Hepatocyte (in vitro differentiated cells): ENCODE measurements at regions not wholly inside any gene's neighbourhood (a gene's known extent, or its start where the extent isn't known, plus 50 kb on each side); places are given as distances from the start of the nearest gene placed in this dataset.

Experiments
- DNase-seq: peaks from one replicate; pipeline ENCODE4 v3.0.0-alpha.2; 2016; ENCODE audit warnings: low spot score
- H2AFZ ChIP-seq: fragments of 200-600 bp; sonication (generic); 2 replicates; pipeline ENCODE4 v1.6.0; 2016; ENCODE audit warnings: antibody characterized with exemption, mild to moderate bottlenecking
- H3K27ac ChIP-seq: fragments of 200-600 bp; sonication (generic); 2 replicates; pipeline ENCODE4 v1.5.1; 2016; ENCODE audit warnings: mild to moderate bottlenecking
- H3K27me3 ChIP-seq: fragments of 200-600 bp; sonication (generic); 2 replicates; pipeline ENCODE4 v1.6.1; 2016
- H3K36me3 ChIP-seq: fragments of 200-600 bp; sonication (generic); replicated peaks from 2 replicates; pipeline ENCODE4 v1.5.1; 2016; ENCODE audit warnings: low read depth; ENCODE audit not compliant: insufficient read depth
- H3K4me1 ChIP-seq: fragments of 200-600 bp; sonication (generic); 2 replicates; pipeline ENCODE4 v1.5.1; 2016; ENCODE audit warnings: mild to moderate bottlenecking, moderate library complexity; ENCODE audit not compliant: insufficient read depth
- H3K4me2 ChIP-seq: fragments of 200-600 bp; sonication (generic); 2 replicates; pipeline ENCODE4 v1.6.0; 2016
- H3K4me3 ChIP-seq: fragments of 200-600 bp; sonication (generic); 2 replicates; pipeline ENCODE4 v1.5.1; 2016; ENCODE audit warnings: mild to moderate bottlenecking
- H3K79me2 ChIP-seq: fragments of 200-600 bp; sonication (generic); 2 replicates; pipeline ENCODE4 v1.6.0; 2017; ENCODE audit warnings: mild to moderate bottlenecking
- H3K9me2 ChIP-seq: fragments of 200-600 bp; sonication (generic); replicated peaks from 2 replicates; pipeline ENCODE4 v1.6.0; 2017; ENCODE audit warnings: mild to moderate bottlenecking; ENCODE audit not compliant: insufficient read depth
- H3K9me3 ChIP-seq: fragments of 200-600 bp; sonication (generic); 2 replicates; pipeline ENCODE4 v1.5.1; 2016; ENCODE audit warnings: low read depth, mild to moderate bottlenecking
- H4K20me1 ChIP-seq: fragments of 200-600 bp; sonication (generic); 2 replicates; pipeline ENCODE4 v1.6.0; 2016; ENCODE audit warnings: mild to moderate bottlenecking; ENCODE audit not compliant: insufficient read depth, poor library complexity, severe bottlenecking
- CTCF ChIP-seq: fragments of 200-600 bp; sonication (generic); IDR thresholded peaks from 2 replicates; pipeline ENCODE4 v1.5.1; 2016; ENCODE audit warnings: antibody characterized with exemption, mild to moderate bottlenecking; ENCODE audit not compliant: poor library complexity
- EZH2 ChIP-seq: fragments of 200-600 bp; sonication (generic); IDR thresholded peaks from 2 replicates; pipeline ENCODE4 v1.6.1; 2016; ENCODE audit warnings: antibody characterized with exemption, mild to moderate bottlenecking, borderline replicate concordance
- EZH2phosphoT487 ChIP-seq: fragments of 200-600 bp; sonication (generic); IDR thresholded peaks from one replicate; pipeline ENCODE4 v1.6.1; 2018; ENCODE audit warnings: antibody characterized with exemption, mild to moderate bottlenecking, low read depth, moderate library complexity; ENCODE audit not compliant: unreplicated experiment, severe bottlenecking
- WGBS: methylation state at CpG from one replicate; pipeline ENCODE4 v1.1.6; 2016; ENCODE audit warnings: low lambda C conversion rate; ENCODE audit errors: missing lambda C conversion rate; 5-methylcytosine and 5-hydroxymethylcytosine counted together

GRCh38 chr1:22315315-22316078 lies 136.2 kb upstream of the ZBTB40 start:
- no peak overlapping the region for H3K4me3 ChIP-seq
- H3K9me3 ChIP-seq: no peaks in the 10 kb centered on the region
- WGBS: 87% methylated on average over 21 of the region's 21 CpGs
- H3K36me3 ChIP-seq: no peaks in the 10 kb centered on the region
- H4K20me1 ChIP-seq: no peaks in the 10 kb centered on the region
- peaks cover 5% of the 10 kb centered on the region for H3K4me1 ChIP-seq
- DNase-seq: no peak
- H3K27me3 ChIP-seq: no peaks in the 10 kb centered on the region
- H3K27ac ChIP-seq: no peak overlapping the region
- no peaks in the 10 kb centered on the region for H3K9me2 ChIP-seq
- H3K4me2 ChIP-seq: no peak overlapping the region
- no peaks in the 10 kb centered on the region for H3K79me2 ChIP-seq
- H2AFZ ChIP-seq: no peak overlapping the region
- TF ChIP-seq EZH2 (no peak), EZH2phosphoT487 (no peak), CTCF (no peak)

- peak; percentile 33 for TF ChIP-seq CTCF
- no peak for TF ChIP-seq EZH2
- DNase-seq: peak; percentile 50
These were observed 134.3 kb upstream of the ZBTB40 start for GRCh38 chr1:22317231-22317919.

GRCh38 chr1:22317920-22318243 lies 133.8 kb upstream of the ZBTB40 start:
- H3K79me2 ChIP-seq: no peaks in the 10 kb centered on the region
- no peak overlapping the region for H3K4me3 ChIP-seq
- no peak for DNase-seq
- H4K20me1 ChIP-seq: no peaks in the 10 kb centered on the region
- no peaks in the 10 kb centered on the region for H3K36me3 ChIP-seq
- no peaks in the 10 kb centered on the region for H3K9me2 ChIP-seq
- H3K9me3 ChIP-seq: no peaks in the 10 kb centered on the region
- H2AFZ ChIP-seq: no peak overlapping the region
- 91% methylated on average over 3 of the region's 3 CpGs for WGBS
- H3K27ac ChIP-seq: no peak overlapping the region
- H3K4me1 ChIP-seq: peaks cover 5% of the 10 kb centered on the region
- H3K4me2 ChIP-seq: no peak overlapping the region
- no peaks in the 10 kb centered on the region for H3K27me3 ChIP-seq
- no peak for TF ChIP-seq EZH2
- TF ChIP-seq EZH2phosphoT487: no peak
- TF ChIP-seq CTCF: no peak

More at GRCh38 chr1:22317231-22317919, 134.3 kb upstream of the ZBTB40 start:
- no peak overlapping the region for H3K4me3 ChIP-seq
- H3K79me2 ChIP-seq: no peaks in the 10 kb centered on the region
- H3K4me2 ChIP-seq: no peak overlapping the region
- WGBS: 77% methylated on average over 10 of the region's 10 CpGs
- H3K9me3 ChIP-seq: no peaks in the 10 kb centered on the region
- H3K27me3 ChIP-seq: no peaks in the 10 kb centered on the region
- no peaks in the 10 kb centered on the region for H4K20me1 ChIP-seq
- H3K27ac ChIP-seq: no peak overlapping the region
- no peaks in the 10 kb centered on the region for H3K36me3 ChIP-seq
- H2AFZ ChIP-seq: no peak overlapping the region
- no peaks in the 10 kb centered on the region for H3K9me2 ChIP-seq
- H3K4me1 ChIP-seq: peaks cover 5% of the 10 kb centered on the region
